Activated CD4-positive, alpha-beta T cell treated with anti-CD3 and anti-CD28 coated beads, Interleukin-2, amount 10 ng/mL, durations not matched to agents 7 days and 5 days (primary cell): ENCODE measurements at regions not wholly inside any gene's neighbourhood (a gene's known extent, or its start where the extent isn't known, plus 50 kb on each side); places are given as distances from the start of the nearest gene placed in this dataset.

Experiments used
- CTCF ChIA-PET: fragments of 350-600 bp; sonication (Branson Sonifier 250); formaldehyde crosslinking; loops from one replicate; lab custom pipeline; 2021; ENCODE audit warnings: antibody characterized with exemption; lab: Charles Lee
- POLR2A ChIA-PET: fragments of 350-600 bp; sonication (Branson Sonifier 250); formaldehyde crosslinking; loops from one replicate; lab custom pipeline; 2021; ENCODE audit warnings: antibody characterized with exemption; lab: Charles Lee
- DNase-seq: peaks from one replicate; pipeline ENCODE4 v3.0.0-alpha.2; 2020
- H3K27ac Mint-ChIP-seq: one replicate; pipeline ENCODE4 v1.8.0; 2021; ENCODE audit warnings: mild to moderate bottlenecking, moderate library complexity, mixed read lengths
- H3K27me3 Mint-ChIP-seq: one replicate; pipeline ENCODE4 v1.8.0; 2021; ENCODE audit warnings: mixed read lengths
- H3K36me3 Mint-ChIP-seq: one replicate; pipeline ENCODE4 v1.8.0; 2021; ENCODE audit warnings: low read depth, mixed read lengths
- H3K4me1 Mint-ChIP-seq: one replicate; pipeline ENCODE4 v1.8.0; 2021; ENCODE audit warnings: mixed read lengths
- H3K4me3 Mint-ChIP-seq: one replicate; pipeline ENCODE4 v1.8.0; 2021; ENCODE audit warnings: mild to moderate bottlenecking, moderate library complexity, mixed read lengths
- H3K9me3 Mint-ChIP-seq: one replicate; pipeline ENCODE4 v1.8.0; 2021; ENCODE audit warnings: mixed read lengths

GRCh38 chr6:153537422-153537821 lies 406.3 kb upstream of the RGS17 start:
- CTCF ChIA-PET, result no interaction called here

DNA sequence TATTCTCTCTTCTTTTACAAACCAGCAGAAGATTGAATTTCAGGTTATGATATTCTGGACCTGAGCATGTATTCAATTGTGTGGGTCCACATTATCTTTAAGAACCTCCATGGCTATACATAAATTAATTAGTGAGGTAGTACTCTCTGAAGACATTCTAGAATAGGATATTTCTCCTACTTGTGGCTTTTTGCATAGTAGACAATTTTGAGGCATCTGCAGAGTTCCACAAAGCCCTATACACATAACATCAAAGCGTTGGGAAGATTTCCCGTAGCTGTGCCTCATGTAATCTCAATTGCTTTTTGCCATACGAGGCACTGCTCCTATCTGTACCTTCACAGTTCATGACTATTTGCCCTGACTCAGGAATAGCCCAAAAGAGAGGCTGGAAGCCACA lies 395.4 kb upstream of the RGS17 start:
- no peaks in the 10 kb centered on the region for H3K4me1 Mint-ChIP-seq
- no peak for DNase-seq
- CTCF ChIA-PET, result no interaction called here
- no peak overlapping the region for H3K27ac Mint-ChIP-seq
- H3K4me3 Mint-ChIP-seq, result no peak overlapping the region
- POLR2A ChIA-PET, result no interaction called here
- no peaks in the 10 kb centered on the region for H3K27me3 Mint-ChIP-seq
- H3K36me3 Mint-ChIP-seq, result no peaks in the 10 kb centered on the region
- peaks cover 5% of the 10 kb centered on the region for H3K9me3 Mint-ChIP-seq

More at GRCh38 chr6:153537422-153537821, 406.3 kb upstream of the RGS17 start:
- no peak overlapping the region for H3K4me3 Mint-ChIP-seq
- POLR2A ChIA-PET, result no interaction called here
- DNase-seq, result no peak
- H3K27ac Mint-ChIP-seq, result no peak overlapping the region
- H3K4me1 Mint-ChIP-seq, result peaks cover 6% of the 10 kb centered on the region
- no peaks in the 10 kb centered on the region for H3K36me3 Mint-ChIP-seq
- H3K27me3 Mint-ChIP-seq, result no peaks in the 10 kb centered on the region
- H3K9me3 Mint-ChIP-seq, result no peaks in the 10 kb centered on the region

- DNase-seq, result no peak
- Mint-ChIP-seq H3K9me3 (peaks cover 2% of the 10 kb centered on the region), H3K27ac (no peak overlapping the region), H3K4me1 (no peaks in the 10 kb centered on the region), H3K27me3 (no peaks in the 10 kb centered on the region), H3K4me3 (no peak overlapping the region), H3K36me3 (no peaks in the 10 kb centered on the region)
- CTCF ChIA-PET, result no interaction called here
- POLR2A ChIA-PET, result no interaction called here
These were observed 394.9 kb upstream of the RGS17 start for GRCh38 chr6:153525998-153526397.

DNA sequence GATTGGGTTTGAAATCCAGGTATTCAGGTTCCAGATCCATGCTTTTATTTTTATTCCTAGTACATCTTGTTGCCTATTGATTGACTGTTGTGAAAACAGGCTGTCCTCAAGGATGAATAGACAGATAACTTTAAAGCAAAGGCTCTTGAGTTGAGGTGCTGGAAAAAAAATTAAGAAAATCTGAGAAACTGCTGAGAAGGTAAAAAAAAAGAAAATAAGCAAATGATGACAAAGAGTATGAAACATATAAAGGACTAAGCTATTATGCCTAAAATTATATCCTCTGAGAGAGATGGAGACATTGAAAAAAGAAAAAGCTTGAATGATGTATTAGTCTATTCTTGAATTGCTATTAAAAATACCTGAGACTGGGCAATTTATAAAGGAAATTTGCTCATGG lies 392.3 kb upstream of the RGS17 start:
- no peaks in the 10 kb centered on the region for H3K4me1 Mint-ChIP-seq
- no peak overlapping the region for H3K4me3 Mint-ChIP-seq
- H3K27me3 Mint-ChIP-seq, result no peaks in the 10 kb centered on the region

GRCh38 chr6:153511896-153512496 lies 380.9 kb upstream of the RGS17 start:
- H3K27me3 Mint-ChIP-seq, result no peaks in the 10 kb centered on the region
- ChIA-PET CTCF (no interaction called here), POLR2A (no interaction called here)
- no peaks in the 10 kb centered on the region for H3K4me1 Mint-ChIP-seq
- peak; percentile 29 for DNase-seq
- no peaks in the 10 kb centered on the region for H3K36me3 Mint-ChIP-seq
- no peak overlapping the region for H3K4me3 Mint-ChIP-seq
- no peaks in the 10 kb centered on the region for H3K9me3 Mint-ChIP-seq
- no peak overlapping the region for H3K27ac Mint-ChIP-seq

More for the DNA sequence above, 392.3 kb upstream of the RGS17 start:
- no peaks in the 10 kb centered on the region for H3K36me3 Mint-ChIP-seq
- no peak for DNase-seq
- no peaks in the 10 kb centered on the region for H3K9me3 Mint-ChIP-seq
- ChIA-PET POLR2A (no interaction called here), CTCF (no interaction called here)
- no peak overlapping the region for H3K27ac Mint-ChIP-seq

DNA sequence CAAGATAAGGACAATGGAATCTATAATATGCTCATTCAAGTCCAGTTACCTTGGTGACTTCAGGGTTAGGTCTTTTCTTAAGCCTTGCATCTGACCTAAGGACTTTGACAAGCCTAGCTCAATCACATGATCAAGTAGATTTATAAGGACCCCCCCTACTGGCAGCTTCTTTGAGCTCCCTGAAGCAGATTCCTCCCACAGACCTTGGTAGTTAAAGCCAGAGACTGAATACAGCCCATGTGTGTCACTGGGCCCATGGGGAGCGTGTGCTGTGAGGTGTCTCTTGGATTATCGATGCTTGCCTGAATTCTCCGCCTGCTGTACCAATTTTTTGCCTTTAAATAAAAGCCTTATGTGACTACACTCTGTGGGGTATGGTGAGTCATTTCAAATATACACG lies 372.7 kb upstream of the RGS17 start:
- DNase-seq, result no peak
- H3K27me3 Mint-ChIP-seq, result peaks cover 3% of the 10 kb centered on the region
- ChIA-PET POLR2A (no interaction called here), CTCF (no interaction called here)
- H3K36me3 Mint-ChIP-seq, result no peaks in the 10 kb centered on the region
- no peaks in the 10 kb centered on the region for H3K4me1 Mint-ChIP-seq
- H3K9me3 Mint-ChIP-seq, result no peaks in the 10 kb centered on the region
- H3K27ac Mint-ChIP-seq, result no peak overlapping the region
- no peak overlapping the region for H3K4me3 Mint-ChIP-seq

- H3K4me3 Mint-ChIP-seq, result no peak overlapping the region
- H3K4me1 Mint-ChIP-seq, result no peaks in the 10 kb centered on the region
- DNase-seq, result no peak
- ChIA-PET CTCF (no interaction called here), POLR2A (no interaction called here)
- H3K9me3 Mint-ChIP-seq, result no peaks in the 10 kb centered on the region
- H3K27ac Mint-ChIP-seq, result no peak overlapping the region
- no peaks in the 10 kb centered on the region for H3K36me3 Mint-ChIP-seq
- H3K27me3 Mint-ChIP-seq, result no peaks in the 10 kb centered on the region
These were observed 362.4 kb upstream of the RGS17 start for GRCh38 chr6:153493501-153493900.

DNA sequence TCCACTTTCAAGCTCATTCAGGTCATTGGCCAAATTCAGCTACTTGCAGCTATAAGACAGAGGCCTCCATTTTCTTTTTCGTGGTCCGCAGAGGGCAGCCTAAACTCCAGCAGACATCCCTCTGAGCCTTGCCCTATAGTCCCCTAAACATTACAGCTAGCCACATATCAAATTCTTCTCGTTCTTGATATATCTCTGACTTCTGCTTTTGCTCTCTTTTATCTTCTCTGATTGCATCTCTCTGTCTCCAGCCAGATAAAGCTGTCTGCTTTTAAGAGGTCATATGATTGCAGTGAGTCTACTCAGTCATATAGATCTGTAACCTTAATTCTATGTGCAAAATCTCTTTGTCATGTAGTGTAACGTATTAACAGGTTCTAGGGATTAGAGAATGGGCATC lies 358.4 kb upstream of the RGS17 start:
- no peaks in the 10 kb centered on the region for H3K9me3 Mint-ChIP-seq
- no peaks in the 10 kb centered on the region for H3K4me1 Mint-ChIP-seq
- H3K27me3 Mint-ChIP-seq, result no peaks in the 10 kb centered on the region
- CTCF ChIA-PET, result interaction anchor here (0.7 kb wide), 1 partner anchor 32 kb away, joined by 3 read pairs; no protein-coding TSS in a partner anchor
- H3K36me3 Mint-ChIP-seq, result no peaks in the 10 kb centered on the region
- no peak overlapping the region for H3K27ac Mint-ChIP-seq
- DNase-seq, result no peak
- no peak overlapping the region for H3K4me3 Mint-ChIP-seq
- POLR2A ChIA-PET, result no interaction called here

GRCh38 chr6:153488267-153488666 lies 357.2 kb upstream of the RGS17 start:
- H3K27ac Mint-ChIP-seq, result no peak overlapping the region
- POLR2A ChIA-PET, result no interaction called here
- CTCF ChIA-PET, result no interaction called here
- H3K36me3 Mint-ChIP-seq, result no peaks in the 10 kb centered on the region
- no peaks in the 10 kb centered on the region for H3K27me3 Mint-ChIP-seq
- no peak overlapping the region for H3K4me3 Mint-ChIP-seq
- H3K9me3 Mint-ChIP-seq, result no peaks in the 10 kb centered on the region
- no peak for DNase-seq
- H3K4me1 Mint-ChIP-seq, result no peaks in the 10 kb centered on the region

DNA sequence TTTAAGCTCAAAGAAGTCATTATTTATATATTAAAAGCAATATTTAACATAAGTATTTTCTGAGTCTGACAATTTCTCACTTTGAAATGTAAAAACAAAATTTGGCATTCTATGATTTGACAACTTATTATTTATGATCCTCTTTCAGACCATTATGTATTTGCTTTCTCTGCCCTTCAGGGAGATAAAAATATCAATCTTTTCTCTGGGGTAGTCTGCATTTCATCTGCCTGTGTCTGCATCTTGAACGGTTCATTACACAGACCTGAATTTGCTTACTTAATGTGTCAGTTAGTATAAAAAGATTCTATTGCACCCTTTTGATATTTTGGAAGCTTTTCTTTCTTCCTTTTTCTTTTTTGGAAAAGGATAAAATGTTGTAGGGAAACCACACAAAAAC lies 354.0 kb upstream of the RGS17 start:
- no peaks in the 10 kb centered on the region for H3K9me3 Mint-ChIP-seq
- H3K4me1 Mint-ChIP-seq, result no peaks in the 10 kb centered on the region
- no peaks in the 10 kb centered on the region for H3K27me3 Mint-ChIP-seq
- H3K4me3 Mint-ChIP-seq, result no peak overlapping the region
- no peaks in the 10 kb centered on the region for H3K36me3 Mint-ChIP-seq
- CTCF ChIA-PET, result interaction anchor here (0.6 kb wide), 1 partner anchor 38 kb away, joined by 3 read pairs; no protein-coding TSS in a partner anchor
- DNase-seq, result no peak
- no peak overlapping the region for H3K27ac Mint-ChIP-seq
- POLR2A ChIA-PET, result no interaction called here

DNA sequence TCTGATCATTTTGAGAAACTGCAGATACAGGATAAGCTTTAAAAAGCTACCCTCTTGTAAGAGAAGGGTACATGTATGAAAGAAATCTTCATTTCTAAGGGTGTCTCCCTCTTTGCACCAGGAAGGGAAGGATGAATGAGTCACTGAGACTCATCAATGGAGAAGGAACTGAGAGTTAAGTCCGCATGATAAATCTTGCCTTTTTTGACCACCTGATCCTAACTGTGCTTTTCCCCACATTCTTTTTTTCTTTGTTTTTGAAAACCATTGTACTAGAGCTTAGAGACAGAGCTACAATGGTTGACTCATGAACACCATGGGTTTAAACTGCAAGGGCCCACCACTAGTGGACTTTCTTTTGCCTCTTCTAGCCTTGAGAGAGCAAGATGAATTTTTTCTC lies 353.0 kb upstream of the RGS17 start:
- no peaks in the 10 kb centered on the region for H3K36me3 Mint-ChIP-seq
- ChIA-PET CTCF (interaction anchor here (1.2 kb wide), 1 partner anchor 15 kb away, joined by 3 read pairs; no protein-coding TSS in a partner anchor), POLR2A (no interaction called here)
- H3K4me1 Mint-ChIP-seq, result no peaks in the 10 kb centered on the region
- H3K27ac Mint-ChIP-seq, result no peak overlapping the region
- H3K4me3 Mint-ChIP-seq, result no peak overlapping the region
- no peaks in the 10 kb centered on the region for H3K27me3 Mint-ChIP-seq
- DNase-seq, result no peak
- H3K9me3 Mint-ChIP-seq, result no peaks in the 10 kb centered on the region

DNA sequence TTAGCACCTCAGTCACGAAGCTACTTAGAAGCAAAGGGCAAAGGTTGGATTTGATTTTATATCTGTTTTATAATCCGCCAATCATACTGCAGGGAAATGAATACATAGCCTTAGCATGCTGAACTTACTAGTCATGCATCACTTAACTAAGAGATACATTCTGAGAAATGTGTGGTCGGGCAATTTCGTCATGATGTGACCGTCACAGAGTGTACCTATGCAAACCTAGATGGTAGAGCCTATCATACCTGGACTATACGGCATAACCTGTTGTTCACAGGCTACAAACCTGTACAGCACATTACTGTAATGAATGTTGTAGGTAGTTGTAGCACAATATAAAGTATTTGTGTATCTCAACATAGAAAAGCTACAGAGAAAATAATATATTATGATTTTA lies 345.2 kb upstream of the RGS17 start:
- ChIA-PET POLR2A (no interaction called here), CTCF (no interaction called here)
- no peak overlapping the region for H3K27ac Mint-ChIP-seq
- H3K4me1 Mint-ChIP-seq, result no peaks in the 10 kb centered on the region
- DNase-seq, result no peak
- no peaks in the 10 kb centered on the region for H3K36me3 Mint-ChIP-seq
- no peaks in the 10 kb centered on the region for H3K9me3 Mint-ChIP-seq
- H3K4me3 Mint-ChIP-seq, result no peak overlapping the region
- no peaks in the 10 kb centered on the region for H3K27me3 Mint-ChIP-seq

DNA sequence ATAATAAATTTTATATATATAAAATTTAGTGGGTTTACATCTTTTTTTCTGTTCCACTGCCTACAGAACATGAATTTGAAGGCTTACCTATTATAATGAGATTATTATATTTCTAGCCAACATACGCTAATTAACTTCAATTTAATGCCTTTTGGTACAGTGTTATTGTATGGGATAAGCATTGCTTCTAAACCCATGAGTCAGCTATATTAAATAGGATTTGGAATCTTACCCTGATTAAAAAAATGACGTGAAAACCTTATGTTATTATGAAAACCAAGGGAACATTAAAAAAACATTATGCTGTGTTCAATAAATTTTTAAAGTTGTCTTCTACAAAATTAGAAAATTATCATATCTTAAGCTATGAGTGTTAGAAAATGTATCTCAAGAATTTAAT lies 334.0 kb upstream of the RGS17 start:
- Mint-ChIP-seq H3K27me3 (no peaks in the 10 kb centered on the region), H3K27ac (no peak overlapping the region), H3K4me1 (no peaks in the 10 kb centered on the region), H3K4me3 (no peak overlapping the region), H3K36me3 (no peaks in the 10 kb centered on the region), H3K9me3 (no peaks in the 10 kb centered on the region)
- CTCF ChIA-PET, result no interaction called here
- DNase-seq, result no peak
- POLR2A ChIA-PET, result no interaction called here

GRCh38 chr6:153449279-153449678 lies 318.2 kb upstream of the RGS17 start:
- H3K4me1 Mint-ChIP-seq, result no peaks in the 10 kb centered on the region
- ChIA-PET POLR2A (no interaction called here), CTCF (no interaction called here)
- H3K27ac Mint-ChIP-seq, result no peak overlapping the region
- no peaks in the 10 kb centered on the region for H3K27me3 Mint-ChIP-seq
- DNase-seq, result no peak
- no peak overlapping the region for H3K4me3 Mint-ChIP-seq
- no peaks in the 10 kb centered on the region for H3K36me3 Mint-ChIP-seq
- no peaks in the 10 kb centered on the region for H3K9me3 Mint-ChIP-seq
